HEK293 (cell line): ENCODE measurements at regions not wholly inside any gene's neighbourhood (a gene's known extent, or its start where the extent isn't known, plus 50 kb on each side); places are given as distances from the start of the nearest gene placed in this dataset.

Source experiments
- CTCF ChIA-PET: fragments of 350-600 bp; formaldehyde crosslinking; extraction: SDS; loops from one replicate; lab custom pipeline; 2021; ENCODE audit warnings: antibody characterized with exemption; lab: Yijun Ruan, JAX
- POLR2A ChIA-PET: fragments of 300-600 bp; formaldehyde crosslinking; extraction: SDS; loops from one replicate; lab custom pipeline; 2020; ENCODE audit warnings: antibody characterized with exemption, inconsistent platforms; lab: Yijun Ruan, JAX
- H3K27ac ChIP-seq: fragments of 200-500 bp; sonication (Bioruptor generic); 2 replicates; pipeline ENCODE4 v1.5.1; 2014; ENCODE audit warnings: low read depth, low read length, control low read depth, inconsistent platforms; ENCODE audit errors: extremely low read depth
- H3K36me3 ChIP-seq, 2 experiments: fragments of 200-500 bp in 1 of 2; sonication (Bioruptor generic) in 1 of 2; 1 replicate in 1 of 2; 2 replicates in 1 of 2; pipeline ENCODE4 v1.5.1; 2014 to 2017; ENCODE audit warnings: inconsistent platforms in 2 of 2, low read length in 2 of 2; ENCODE audit not compliant: control insufficient read depth in 2 of 2, insufficient read depth in 1 of 2
- H3K4me1 ChIP-seq: fragments of 200-500 bp; sonication (Bioruptor generic); 2 replicates; pipeline ENCODE4 v1.5.1; 2014; ENCODE audit warnings: mild to moderate bottlenecking, low read length, inconsistent platforms; ENCODE audit not compliant: control insufficient read depth, insufficient read depth
- H3K4me3 ChIP-seq: 2 replicates; pipeline ENCODE4 v1.5.1; 2011; ENCODE audit warnings: low read depth, mild to moderate bottlenecking, control low read depth, low read length, moderate library complexity
- H3K9me3 ChIP-seq: fragments of 200-500 bp; sonication (Bioruptor generic); 2 replicates; pipeline ENCODE4 v1.5.1; 2014; ENCODE audit warnings: low read depth, low read length, inconsistent platforms; ENCODE audit not compliant: control insufficient read depth, insufficient read depth
- GFI1B ChIP-seq: fragments of 450-650 bp; formaldehyde crosslinking; IDR thresholded peaks from 2 replicates; pipeline ENCODE4 v1.5.1; 2016; ENCODE audit warnings: missing biosample characterization, missing genetic modification characterization
- REST ChIP-seq: fragments of 450-650 bp; formaldehyde crosslinking; IDR thresholded peaks from 2 replicates; pipeline ENCODE4 v1.5.1; 2016; ENCODE audit warnings: missing biosample characterization, missing genetic modification characterization
- ZFP69B ChIP-seq: fragments of 450-650 bp; formaldehyde crosslinking; IDR thresholded peaks from 2 replicates; pipeline ENCODE4 v1.5.1; 2016; ENCODE audit warnings: missing biosample characterization, missing genetic modification characterization
- ZNF10 ChIP-seq: fragments of 450-650 bp; formaldehyde crosslinking; IDR thresholded peaks from 2 replicates; pipeline ENCODE4 v1.5.1; 2017; ENCODE audit warnings: missing biosample characterization, missing genetic modification characterization
- ZNF155 ChIP-seq: fragments of 450-650 bp; formaldehyde crosslinking; IDR thresholded peaks from 2 replicates; pipeline ENCODE4 v1.5.1; 2016; ENCODE audit warnings: missing biosample characterization, missing genetic modification characterization
- ZNF157 ChIP-seq: fragments of 450-650 bp; formaldehyde crosslinking; IDR thresholded peaks from 2 replicates; pipeline ENCODE4 v1.5.1; 2016; ENCODE audit warnings: missing biosample characterization, missing genetic modification characterization
- ZNF19 ChIP-seq: fragments of 450-650 bp; formaldehyde crosslinking; IDR thresholded peaks from 2 replicates; pipeline ENCODE4; 2016; ENCODE audit warnings: missing biosample characterization, missing genetic modification characterization, low read depth
- ZNF223 ChIP-seq: fragments of 450-650 bp; formaldehyde crosslinking; IDR thresholded peaks from 2 replicates; pipeline ENCODE4 v1.5.1; 2016; ENCODE audit warnings: missing biosample characterization, missing genetic modification characterization
- ZNF23 ChIP-seq: fragments of 450-650 bp; formaldehyde crosslinking; IDR thresholded peaks from 2 replicates; pipeline ENCODE4 v1.5.1; 2016; ENCODE audit warnings: missing biosample characterization, missing genetic modification characterization, borderline replicate concordance
- ZNF266 ChIP-seq: fragments of 450-650 bp; formaldehyde crosslinking; IDR thresholded peaks from 2 replicates; pipeline ENCODE4 v1.5.1; 2016; ENCODE audit warnings: missing biosample characterization, missing genetic modification characterization, low read depth
- ZNF302 ChIP-seq: fragments of 450-650 bp; formaldehyde crosslinking; IDR thresholded peaks from 2 replicates; pipeline ENCODE4 v1.5.1; 2016; ENCODE audit warnings: missing biosample characterization, missing genetic modification characterization, low read depth
- ZNF366 ChIP-seq: fragments of 450-650 bp; formaldehyde crosslinking; conservative IDR thresholded peaks from 2 replicates; pipeline ENCODE4 v1.5.1; 2016; ENCODE audit warnings: missing biosample characterization, missing genetic modification characterization
- ZNF394 ChIP-seq: fragments of 450-650 bp; formaldehyde crosslinking; IDR thresholded peaks from 2 replicates; pipeline ENCODE4 v1.5.1; 2016; ENCODE audit warnings: missing biosample characterization, missing genetic modification characterization, mild to moderate bottlenecking, moderate library complexity, borderline replicate concordance
- ZNF404 ChIP-seq: fragments of 450-650 bp; formaldehyde crosslinking; IDR thresholded peaks from 2 replicates; pipeline ENCODE4 v1.5.1; 2017; ENCODE audit warnings: missing biosample characterization, missing genetic modification characterization
- ZNF416 ChIP-seq: fragments of 450-650 bp; formaldehyde crosslinking; IDR thresholded peaks from 2 replicates; pipeline ENCODE4 v1.5.1; 2016; ENCODE audit warnings: missing biosample characterization, missing genetic modification characterization
- ZNF423 ChIP-seq: fragments of 450-650 bp; formaldehyde crosslinking; IDR thresholded peaks from 2 replicates; pipeline ENCODE4 v1.5.1; 2016; ENCODE audit warnings: missing biosample characterization, missing genetic modification characterization
- ZNF433 ChIP-seq: fragments of 450-650 bp; formaldehyde crosslinking; IDR thresholded peaks from 2 replicates; pipeline ENCODE4 v1.5.1; 2016; ENCODE audit warnings: missing biosample characterization, missing genetic modification characterization, low read depth
- ZNF473 ChIP-seq: fragments of 450-650 bp; formaldehyde crosslinking; IDR thresholded peaks from 2 replicates; pipeline ENCODE4 v1.5.1; 2017; ENCODE audit warnings: missing biosample characterization, missing genetic modification characterization
- ZNF530 ChIP-seq: fragments of 450-650 bp; formaldehyde crosslinking; IDR thresholded peaks from 2 replicates; pipeline ENCODE4 v1.5.1; 2016; ENCODE audit warnings: low read depth, missing biosample characterization, missing genetic modification characterization
- ZNF560 ChIP-seq: fragments of 450-650 bp; formaldehyde crosslinking; IDR thresholded peaks from 2 replicates; pipeline ENCODE4 v1.5.1; 2017; ENCODE audit warnings: missing biosample characterization, missing genetic modification characterization, borderline replicate concordance
- ZNF645 ChIP-seq: fragments of 450-650 bp; formaldehyde crosslinking; IDR thresholded peaks from 2 replicates; pipeline ENCODE4; 2016; ENCODE audit warnings: missing biosample characterization, missing genetic modification characterization
- ZNF677 ChIP-seq: fragments of 450-650 bp; IDR thresholded peaks from 2 replicates; pipeline ENCODE4 v1.5.0; 2018; ENCODE audit warnings: missing biosample characterization, mild to moderate bottlenecking, missing genetic modification characterization, moderate library complexity
- ZNF692 ChIP-seq: fragments of 450-650 bp; formaldehyde crosslinking; IDR thresholded peaks from 2 replicates; pipeline ENCODE4 v1.5.1; 2016; ENCODE audit warnings: missing biosample characterization, missing genetic modification characterization
- ZNF785 ChIP-seq: fragments of 450-650 bp; formaldehyde crosslinking; IDR thresholded peaks from 2 replicates; pipeline ENCODE4 v1.5.1; 2016; ENCODE audit warnings: missing biosample characterization, missing genetic modification characterization

GRCh38 chr20:19047951-19048296, 164.5 kb upstream of the SLC24A3 start:
- H3K36me3 ChIP-seq = no peaks in the 10 kb centered on the region
- TF ChIP-seq ZNF433 (tag by site-specific recombination) (no peak), ZNF692 (tag by site-specific recombination) (no peak), ZNF157 (tag by site-specific recombination) (no peak), ZFP69B (tag by site-specific recombination) (no peak), ZNF366 (tag by site-specific recombination) (no peak), ZNF473 (no peak), ZNF394 (tag by site-specific recombination) (no peak)
- TF ChIP-seq, all 188 proteins: peak for 0
- Histone ChIP-seq H3K4me1 (no peaks in the 10 kb centered on the region), H3K9me3 (no peaks in the 10 kb centered on the region), H3K4me3 (no peak overlapping the region), H3K27ac (no peak overlapping the region)
- ChIA-PET POLR2A (no interaction called here), CTCF (no interaction called here)

- Histone ChIP-seq H3K27ac (no peak overlapping the region), H3K36me3 (no peaks in the 10 kb centered on the region), H3K4me1 (no peaks in the 10 kb centered on the region), H3K9me3 (no peaks in the 10 kb centered on the region), H3K4me3 (no peak overlapping the region)
- TF ChIP-seq ZNF785 (tag by site-specific recombination) = no peak
- no peak for TF ChIP-seq ZNF645 (tag by site-specific recombination)
- POLR2A ChIA-PET = no interaction called here
- CTCF ChIA-PET = no interaction called here
Measured at GRCh38 chr20:19048995-19049501, 163.4 kb upstream of the SLC24A3 start.

GRCh38 chr20:19049514-19049913, 162.9 kb upstream of the SLC24A3 start:
- Histone ChIP-seq H3K9me3 (no peaks in the 10 kb centered on the region), H3K27ac (no peak overlapping the region), H3K36me3 (no peaks in the 10 kb centered on the region), H3K4me3 (no peak overlapping the region), H3K4me1 (no peaks in the 10 kb centered on the region)
- POLR2A ChIA-PET = no interaction called here
- TF ChIP-seq ZNF530 (tag by site-specific recombination) (no peak), ZNF19 (tag by site-specific recombination) (no peak), ZNF404 (tag by site-specific recombination) (no peak), ZNF266 (tag by site-specific recombination) (no peak), ZNF302 (no peak), ZNF416 (tag by site-specific recombination) (no peak)
- CTCF ChIA-PET = no interaction called here

GRCh38 chr20:19056909-19057308, 155.5 kb upstream of the SLC24A3 start:
- POLR2A ChIA-PET = no interaction called here
- H3K4me3 ChIP-seq = no peak overlapping the region
- no peaks in the 10 kb centered on the region for H3K9me3 ChIP-seq
- CTCF ChIA-PET = interaction anchor here (0.6 to 1.9 kb wide), 6 partner anchors 17 to 515 kb away, joined by 3 to 9 read pairs (median 4); no protein-coding TSS in a partner anchor
- TF ChIP-seq ZNF423 (tag by site-specific recombination) = no peak
- TF ChIP-seq ZNF155 (tag by site-specific recombination) = no peak
- no peak for TF ChIP-seq ZNF10 (tag by site-specific recombination)
- no peak for TF ChIP-seq ZNF23
- TF ChIP-seq ZNF677 = no peak
- TF ChIP-seq ZNF560 (tag by site-specific recombination) = no peak
- TF ChIP-seq ZNF223 (tag by site-specific recombination) = no peak
- no peak for TF ChIP-seq GFI1B (tag by site-specific recombination)
- no peak for TF ChIP-seq REST (tag by site-specific recombination)
- TF ChIP-seq, all 188 proteins: peak for 0
- H3K36me3 ChIP-seq = no peaks in the 10 kb centered on the region
- no peak overlapping the region for H3K27ac ChIP-seq
- no peaks in the 10 kb centered on the region for H3K4me1 ChIP-seq
